Osteoblast (primary cell): ENCODE measurements at regions not wholly inside any gene's neighbourhood (a gene's known extent, or its start where the extent isn't known, plus 50 kb on each side); places are given as distances from the start of the nearest gene placed in this dataset.

Experiments used
- DNase-seq: peaks from one replicate; pipeline ENCODE4 v3.0.0; 2011; ENCODE audit warnings: low spot score, mixed read lengths; ENCODE audit not compliant: insufficient read length; ENCODE audit errors: missing footprints
- H2AFZ ChIP-seq: 2 replicates; pipeline ENCODE4 v1.6.0; 2011; ENCODE audit warnings: mild to moderate bottlenecking, low read length
- H3K27ac ChIP-seq: 2 replicates; pipeline ENCODE4 v1.5.1; 2011; ENCODE audit warnings: mild to moderate bottlenecking, low read depth, low read length, moderate library complexity
- H3K27me3 ChIP-seq: 2 replicates; pipeline ENCODE4 v1.6.0; 2012; ENCODE audit warnings: mild to moderate bottlenecking, control low read depth, inconsistent platforms, low read length, moderate library complexity; ENCODE audit not compliant: insufficient read depth
- H3K36me3 ChIP-seq: 2 replicates; pipeline ENCODE4 v1.5.1; 2011; ENCODE audit warnings: mild to moderate bottlenecking, low read length, control low read depth, moderate library complexity; ENCODE audit not compliant: insufficient read depth
- H3K4me1 ChIP-seq: 2 replicates; pipeline ENCODE4 v1.5.1; 2011; ENCODE audit warnings: mild to moderate bottlenecking, low read length, control low read depth, moderate library complexity; ENCODE audit not compliant: insufficient read depth
- H3K4me2 ChIP-seq: 2 replicates; pipeline ENCODE4 v1.6.0; 2011; ENCODE audit warnings: mild to moderate bottlenecking, low read length; ENCODE audit not compliant: insufficient read depth
- H3K4me3 ChIP-seq: fragments of 200-600 bp; sonication (generic); 3 replicates; pipeline ENCODE4 v1.5.1; 2012; ENCODE audit warnings: mild to moderate bottlenecking, low read length, inconsistent platforms; ENCODE audit not compliant: insufficient read depth
- H3K79me2 ChIP-seq: 2 replicates; pipeline ENCODE4 v1.6.0; 2012; ENCODE audit warnings: mild to moderate bottlenecking, low read length, control low read depth, inconsistent platforms; ENCODE audit not compliant: insufficient read depth
- H3K9me3 ChIP-seq: 2 replicates; pipeline ENCODE4 v1.5.1; 2011; ENCODE audit warnings: low read depth, low read length, control low read depth
- H4K20me1 ChIP-seq: 2 replicates; pipeline ENCODE4 v1.6.0; 2012; ENCODE audit warnings: mild to moderate bottlenecking, low read length, control low read depth; ENCODE audit not compliant: insufficient read depth
- CTCF ChIP-seq: IDR thresholded peaks from 2 replicates; pipeline ENCODE4 v1.5.1; 2011; ENCODE audit warnings: mild to moderate bottlenecking, low read depth, low read length, moderate library complexity; ENCODE audit errors: extremely low read depth

GRCh38 chrX:22737541-22737940 is 262.2 kb upstream of the DDX53 start:
- H3K36me3 ChIP-seq: no peaks in the 10 kb centered on the region
- no peak for TF ChIP-seq CTCF

GRCh38 chrX:22739276-22739675 is 260.5 kb upstream of the DDX53 start:
- no peak overlapping the region for H3K4me3 ChIP-seq
- H3K27ac ChIP-seq: no peak overlapping the region
- no peak for DNase-seq
- H2AFZ ChIP-seq: no peak overlapping the region
- H4K20me1 ChIP-seq: no peaks in the 10 kb centered on the region
- H3K27me3 ChIP-seq: no peaks in the 10 kb centered on the region
- no peak overlapping the region for H3K4me2 ChIP-seq
- TF ChIP-seq CTCF: no peak
- no peaks in the 10 kb centered on the region for H3K79me2 ChIP-seq
- no peaks in the 10 kb centered on the region for H3K4me1 ChIP-seq
- no peaks in the 10 kb centered on the region for H3K9me3 ChIP-seq
- no peaks in the 10 kb centered on the region for H3K36me3 ChIP-seq

More at GRCh38 chrX:22737541-22737940, 262.2 kb upstream of the DDX53 start:
- H3K4me1 ChIP-seq: no peaks in the 10 kb centered on the region
- no peak overlapping the region for H3K4me3 ChIP-seq
- DNase-seq: no peak
- H3K27ac ChIP-seq: no peak overlapping the region
- H3K4me2 ChIP-seq: no peak overlapping the region
- no peaks in the 10 kb centered on the region for H3K79me2 ChIP-seq
- H4K20me1 ChIP-seq: no peaks in the 10 kb centered on the region
- H3K27me3 ChIP-seq: no peaks in the 10 kb centered on the region
- H3K9me3 ChIP-seq: no peaks in the 10 kb centered on the region
- no peak overlapping the region for H2AFZ ChIP-seq

DNA sequence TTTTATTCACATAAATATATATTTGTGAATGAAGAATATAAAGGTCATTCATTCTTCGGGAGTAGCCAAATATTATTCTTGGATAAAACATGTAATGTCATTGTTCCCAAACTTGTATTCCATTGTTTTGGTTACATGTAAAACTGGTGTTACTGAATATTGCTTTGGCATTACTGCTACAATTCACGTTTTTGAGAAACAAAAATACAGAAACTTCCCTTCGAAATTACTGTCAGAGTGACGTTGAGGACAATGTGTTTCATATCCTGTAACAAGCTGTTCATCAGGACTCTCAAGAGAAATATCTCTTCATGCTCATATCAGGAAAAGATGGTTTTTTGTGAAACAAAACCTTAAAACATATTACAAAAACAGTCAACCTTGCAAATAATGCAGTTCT is 258.9 kb upstream of the DDX53 start:
- H3K27ac ChIP-seq: no peak overlapping the region
- no peak for TF ChIP-seq CTCF
- no peak overlapping the region for H3K4me3 ChIP-seq
- H3K36me3 ChIP-seq: no peaks in the 10 kb centered on the region
- DNase-seq: no peak
- H3K4me1 ChIP-seq: no peaks in the 10 kb centered on the region
- H4K20me1 ChIP-seq: no peaks in the 10 kb centered on the region
- no peak overlapping the region for H3K4me2 ChIP-seq
- H2AFZ ChIP-seq: no peak overlapping the region
- H3K27me3 ChIP-seq: no peaks in the 10 kb centered on the region
- no peaks in the 10 kb centered on the region for H3K9me3 ChIP-seq
- no peaks in the 10 kb centered on the region for H3K79me2 ChIP-seq

GRCh38 chrX:22742174-22742573 is 257.6 kb upstream of the DDX53 start:
- Histone ChIP-seq H3K27me3 (no peaks in the 10 kb centered on the region), H3K9me3 (no peaks in the 10 kb centered on the region), H2AFZ (no peak overlapping the region), H3K4me2 (no peak overlapping the region), H3K4me1 (no peaks in the 10 kb centered on the region), H3K36me3 (no peaks in the 10 kb centered on the region), H3K27ac (peak overlapping the region; percentile 46), H3K4me3 (no peak overlapping the region), H4K20me1 (no peaks in the 10 kb centered on the region), H3K79me2 (no peaks in the 10 kb centered on the region)
- TF ChIP-seq CTCF: no peak
- no peak for DNase-seq
